B cell (primary cell): ENCODE measurements at regions not wholly inside any gene's neighbourhood (a gene's known extent, or its start where the extent isn't known, plus 50 kb on each side); places are given as distances from the start of the nearest gene placed in this dataset.

Experiments
- EZH2 ChIP-seq: IDR thresholded peaks from 2 replicates; pipeline ENCODE4 v1.6.1; 2012; ENCODE audit warnings: borderline replicate concordance, low read depth, mild to moderate bottlenecking, moderate library complexity, low read length; ENCODE audit not compliant: insufficient read depth, poor library complexity, severe bottlenecking
- TF ChIP-seq, protein P1 (sequence below): fragments of 200-600 bp; IDR thresholded peaks from one replicate; pipeline ENCODE4 v1.8.0; 2022; ENCODE audit warnings: antibody characterized with exemption, mild to moderate bottlenecking

DNA sequence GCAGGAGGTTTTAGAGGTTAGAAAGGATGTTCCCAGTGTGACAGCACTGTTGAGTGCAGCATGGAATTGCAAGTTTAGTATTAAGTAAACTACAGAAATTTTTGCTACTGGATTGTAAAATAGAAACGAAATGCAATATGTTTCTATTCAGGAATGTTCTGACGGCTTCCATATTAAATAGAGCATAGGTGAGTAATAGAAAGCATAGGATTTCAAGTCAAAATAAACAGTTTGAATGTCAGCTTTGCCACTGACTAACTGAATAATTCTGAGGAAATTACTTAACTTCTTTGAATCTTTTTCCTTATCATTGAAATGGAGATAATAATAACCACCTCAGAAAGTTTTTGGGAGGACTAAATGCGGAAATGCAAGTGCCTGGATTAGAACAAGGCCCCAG, 331.9 kb upstream of the GK2 start:
- TF ChIP-seq EZH2 = no peak
- TF ChIP-seq, protein P1, sequence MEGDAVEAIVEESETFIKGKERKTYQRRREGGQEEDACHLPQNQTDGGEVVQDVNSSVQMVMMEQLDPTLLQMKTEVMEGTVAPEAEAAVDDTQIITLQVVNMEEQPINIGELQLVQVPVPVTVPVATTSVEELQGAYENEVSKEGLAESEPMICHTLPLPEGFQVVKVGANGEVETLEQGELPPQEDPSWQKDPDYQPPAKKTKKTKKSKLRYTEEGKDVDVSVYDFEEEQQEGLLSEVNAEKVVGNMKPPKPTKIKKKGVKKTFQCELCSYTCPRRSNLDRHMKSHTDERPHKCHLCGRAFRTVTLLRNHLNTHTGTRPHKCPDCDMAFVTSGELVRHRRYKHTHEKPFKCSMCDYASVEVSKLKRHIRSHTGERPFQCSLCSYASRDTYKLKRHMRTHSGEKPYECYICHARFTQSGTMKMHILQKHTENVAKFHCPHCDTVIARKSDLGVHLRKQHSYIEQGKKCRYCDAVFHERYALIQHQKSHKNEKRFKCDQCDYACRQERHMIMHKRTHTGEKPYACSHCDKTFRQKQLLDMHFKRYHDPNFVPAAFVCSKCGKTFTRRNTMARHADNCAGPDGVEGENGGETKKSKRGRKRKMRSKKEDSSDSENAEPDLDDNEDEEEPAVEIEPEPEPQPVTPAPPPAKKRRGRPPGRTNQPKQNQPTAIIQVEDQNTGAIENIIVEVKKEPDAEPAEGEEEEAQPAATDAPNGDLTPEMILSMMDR = no peak
